HG02938 (cell line): ENCODE measurements at regions not wholly inside any gene's neighbourhood (a gene's known extent, or its start where the extent isn't known, plus 50 kb on each side); places are given as distances from the start of the nearest gene placed in this dataset.

ENCODE experiments used
- ATAC-seq: cut with Tn5 transposase; IDR thresholded peaks from one replicate; pipeline ENCODE4 v1.9.1; 2021; ENCODE audit warnings: mild to moderate bottlenecking, moderate library complexity; ENCODE audit not compliant: unreplicated experiment

DNA sequence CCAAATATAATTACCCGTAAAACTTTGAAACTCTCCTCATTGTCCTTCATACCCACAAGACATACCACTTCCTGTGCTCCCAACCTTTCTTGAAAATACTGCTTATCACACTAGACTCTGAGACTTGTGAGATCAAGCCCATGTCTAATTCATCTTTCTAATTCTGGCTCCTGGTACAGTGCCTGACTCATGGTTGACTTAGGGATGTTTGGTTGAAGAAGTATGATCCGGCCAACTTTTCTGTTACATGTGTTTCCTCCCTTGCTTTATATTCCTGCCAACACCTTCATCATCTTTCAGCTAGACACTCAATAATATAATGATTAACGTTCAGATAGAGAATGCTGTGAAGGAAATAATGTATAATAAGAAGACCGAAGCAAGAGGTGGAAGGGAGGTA is 58.2 kb downstream of the MEX3B start:
- ATAC-seq: no peak

DNA sequence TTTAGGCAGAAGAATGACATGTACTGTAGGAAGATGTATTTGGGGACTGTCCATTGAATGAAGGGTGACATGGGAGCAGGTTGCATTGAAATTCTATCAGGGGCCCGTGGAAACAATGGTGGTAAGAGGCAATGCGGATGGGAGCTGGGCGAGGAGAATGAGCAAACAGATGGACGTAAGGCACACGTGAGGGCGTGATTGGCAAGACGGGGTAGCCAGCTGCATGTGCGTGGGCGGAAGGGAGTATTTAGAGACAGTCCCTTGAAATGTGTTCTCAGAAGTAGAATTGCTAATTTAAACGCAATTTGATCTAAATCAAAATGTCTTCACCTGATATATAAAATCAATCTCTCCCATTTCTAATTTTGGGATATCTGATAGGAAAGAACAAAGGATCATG is 62.3 kb downstream of the MEX3B start:
- ATAC-seq: no peak

DNA sequence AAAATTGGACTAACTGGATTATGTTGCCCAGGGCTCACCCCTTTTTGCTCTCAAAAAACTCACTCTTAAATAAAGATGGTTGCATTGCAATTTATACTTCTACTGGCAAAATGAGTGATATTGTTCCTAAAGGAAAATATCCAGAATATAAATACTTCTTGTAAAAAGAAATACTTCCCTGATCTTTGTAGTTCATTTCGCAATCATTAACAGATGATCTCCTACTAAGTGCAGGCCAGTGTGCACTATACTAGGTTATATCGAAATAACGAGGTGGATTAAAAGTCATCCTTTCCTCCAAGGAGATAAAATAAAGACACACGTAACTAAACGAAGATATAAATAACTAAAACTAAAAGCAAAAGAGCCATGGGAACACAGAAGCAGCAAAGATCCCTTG is 63.0 kb downstream of the MEX3B start:
- ATAC-seq: no peak

DNA sequence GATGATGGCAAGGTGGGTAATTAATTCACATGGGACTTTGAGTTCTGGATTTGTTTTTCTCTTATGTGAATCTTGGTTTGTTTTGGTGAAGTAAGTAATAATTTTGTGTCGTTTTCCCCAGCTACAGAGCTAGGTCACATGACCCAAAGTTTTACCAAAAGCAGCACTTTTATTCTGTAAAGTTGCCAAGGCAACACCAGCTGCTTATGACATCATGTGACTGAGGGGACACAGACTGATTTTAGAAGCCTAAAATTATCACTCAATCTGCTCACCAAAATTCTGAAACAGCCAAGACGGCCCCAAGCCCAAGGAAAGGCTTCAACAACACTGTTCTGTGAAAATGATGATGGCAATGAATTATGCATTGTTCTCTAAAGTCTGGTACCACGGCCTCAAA is 63.9 kb downstream of the MEX3B start:
- no peak for ATAC-seq

DNA sequence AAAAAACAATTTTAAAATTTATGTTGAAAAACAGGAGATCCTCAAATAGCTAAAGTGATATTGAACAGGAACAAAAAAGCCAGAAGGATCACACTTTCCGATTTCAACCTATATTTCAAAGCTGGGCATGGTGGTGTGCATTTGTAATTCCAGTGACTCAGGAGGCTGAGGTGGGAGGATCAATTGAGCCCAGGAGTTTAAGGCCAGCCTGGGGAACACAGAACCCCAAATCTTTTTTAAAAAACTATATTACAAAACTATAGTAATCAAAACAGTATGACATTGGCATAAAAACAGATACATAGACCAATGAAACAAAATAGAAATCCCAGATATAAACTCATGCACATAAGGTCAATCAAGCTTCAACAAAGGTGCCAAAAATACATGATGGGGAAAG is 68.4 kb downstream of the MEX3B start:
- ATAC-seq: no peak

DNA sequence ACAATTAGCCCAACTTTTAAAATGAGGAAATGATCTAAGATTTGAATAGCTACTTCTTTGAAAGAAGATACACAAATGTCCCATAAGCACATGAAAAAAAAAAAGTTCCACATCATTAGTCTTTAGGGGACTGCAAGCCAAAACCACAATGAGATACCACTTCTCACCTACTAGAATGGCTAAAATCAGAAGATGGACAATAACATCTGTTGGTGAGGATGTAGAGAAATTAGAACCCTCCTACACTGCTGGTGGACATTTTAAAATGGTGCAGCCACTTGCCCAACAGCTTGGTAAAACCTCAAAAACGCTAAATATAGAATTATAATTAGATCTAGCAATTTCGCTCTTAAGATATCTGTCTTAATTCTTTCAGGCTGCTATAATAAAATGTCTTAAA is 77.1 kb downstream of the MEX3B start:
- ATAC-seq: no peak

DNA sequence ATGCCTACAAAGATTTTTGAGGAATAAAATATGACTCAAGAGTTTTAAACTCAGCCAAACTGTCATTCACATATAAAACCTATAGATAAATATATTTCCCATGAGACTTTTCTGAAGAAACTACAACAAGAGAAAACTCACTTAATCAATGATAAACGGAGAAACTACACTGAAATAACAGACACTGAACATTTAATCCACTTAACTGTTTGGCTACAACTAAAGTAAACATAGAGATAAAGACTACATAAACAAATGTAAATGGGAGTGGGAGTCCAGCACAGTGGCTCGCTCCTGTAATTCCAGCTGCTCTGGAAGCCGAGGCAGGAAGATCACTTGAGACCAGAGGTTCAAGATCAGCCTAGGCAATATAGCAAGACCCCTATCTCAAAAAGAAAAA is 79.2 kb downstream of the MEX3B start:
- ATAC-seq: no peak

DNA sequence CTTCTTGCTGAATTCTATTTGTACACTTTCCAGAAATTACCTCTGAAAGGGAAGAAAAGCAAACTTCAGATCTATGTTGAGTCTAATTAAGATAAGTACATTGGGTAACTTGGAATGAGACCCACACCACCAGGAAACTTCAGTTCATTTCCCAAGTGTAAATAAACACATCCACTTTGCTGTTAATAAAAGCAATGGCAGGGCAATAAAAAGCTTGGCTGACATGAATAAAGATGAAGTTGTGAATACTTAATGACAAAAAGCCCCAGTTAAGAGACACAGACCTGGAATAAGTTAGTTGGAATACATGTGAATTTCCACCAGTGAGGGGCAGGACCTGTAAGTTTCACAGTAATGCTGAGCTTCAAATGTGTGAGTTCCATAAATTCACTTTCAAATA is 83.3 kb downstream of the MEX3B start:
- no peak for ATAC-seq

DNA sequence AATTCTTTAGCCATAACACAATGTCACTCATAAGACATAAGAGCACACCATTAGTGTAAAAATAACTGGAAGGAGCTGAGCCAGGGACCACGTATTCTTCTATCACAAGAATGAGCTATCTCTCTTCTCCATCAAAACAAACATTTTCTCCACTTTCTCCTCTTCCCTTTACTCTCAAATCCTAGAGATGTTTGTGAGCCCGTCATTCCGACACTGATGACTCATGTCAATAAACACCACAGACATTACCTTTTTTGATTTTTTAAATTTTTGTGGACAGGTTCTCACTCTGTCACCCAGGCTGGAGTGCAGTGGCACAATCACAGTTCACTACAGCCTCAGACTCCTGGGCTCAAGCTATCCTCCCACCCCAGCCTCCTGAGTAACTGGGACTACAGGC is 86.6 kb downstream of the MEX3B start:
- no peak for ATAC-seq

DNA sequence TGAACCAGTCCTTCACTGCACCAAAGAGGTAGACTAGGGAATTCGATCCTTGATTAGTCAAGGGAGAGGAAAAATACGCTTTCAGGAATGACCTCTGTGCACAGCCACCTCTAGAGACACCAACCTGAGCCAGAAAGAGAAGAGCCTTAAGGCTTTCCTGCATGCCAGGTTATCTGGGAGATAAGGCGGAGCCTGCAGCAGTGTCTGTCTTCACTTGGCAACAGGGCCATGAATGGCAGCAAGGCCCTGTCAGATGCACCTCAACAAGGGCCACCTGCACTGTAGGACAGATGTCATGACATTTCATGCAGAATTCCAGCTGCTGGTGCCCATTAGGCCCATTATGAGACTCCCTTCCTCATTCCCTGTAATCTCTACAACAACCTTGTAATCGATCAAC is 88.1 kb downstream of the MEX3B start:
- ATAC-seq: no peak

DNA sequence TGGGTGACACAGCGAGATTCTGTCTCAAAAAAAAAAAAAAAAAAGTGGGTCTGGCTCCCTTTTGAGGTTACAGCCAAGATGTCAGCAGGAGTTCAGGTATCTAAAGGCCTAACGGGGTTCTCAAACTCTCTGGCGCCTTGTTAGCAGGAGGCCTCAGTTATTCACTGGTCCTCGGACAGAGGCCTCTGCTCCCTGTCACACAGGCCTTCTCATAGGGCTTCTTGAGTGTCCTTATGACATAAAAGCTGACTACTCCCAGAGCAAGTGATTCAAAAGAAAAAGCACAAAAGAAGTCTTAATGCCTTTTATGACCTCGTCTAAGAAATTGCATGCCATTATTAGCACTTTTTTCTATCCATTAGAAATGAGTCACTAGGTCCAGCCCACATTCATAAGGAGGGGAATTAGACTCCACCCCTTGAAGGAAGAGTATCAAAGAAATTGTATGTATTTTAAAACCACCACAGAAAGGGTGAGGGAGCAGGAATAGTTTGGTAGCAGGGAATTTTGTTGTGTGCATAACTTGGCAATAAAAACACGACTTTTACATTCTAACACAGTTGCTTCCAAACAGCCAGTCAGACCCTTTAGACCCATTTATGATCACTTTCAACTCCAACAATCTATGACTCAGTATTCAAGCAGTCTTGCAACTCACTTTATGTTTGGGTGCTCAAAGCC is 90.3 kb downstream of the MEX3B start:
- no peak for ATAC-seq

DNA sequence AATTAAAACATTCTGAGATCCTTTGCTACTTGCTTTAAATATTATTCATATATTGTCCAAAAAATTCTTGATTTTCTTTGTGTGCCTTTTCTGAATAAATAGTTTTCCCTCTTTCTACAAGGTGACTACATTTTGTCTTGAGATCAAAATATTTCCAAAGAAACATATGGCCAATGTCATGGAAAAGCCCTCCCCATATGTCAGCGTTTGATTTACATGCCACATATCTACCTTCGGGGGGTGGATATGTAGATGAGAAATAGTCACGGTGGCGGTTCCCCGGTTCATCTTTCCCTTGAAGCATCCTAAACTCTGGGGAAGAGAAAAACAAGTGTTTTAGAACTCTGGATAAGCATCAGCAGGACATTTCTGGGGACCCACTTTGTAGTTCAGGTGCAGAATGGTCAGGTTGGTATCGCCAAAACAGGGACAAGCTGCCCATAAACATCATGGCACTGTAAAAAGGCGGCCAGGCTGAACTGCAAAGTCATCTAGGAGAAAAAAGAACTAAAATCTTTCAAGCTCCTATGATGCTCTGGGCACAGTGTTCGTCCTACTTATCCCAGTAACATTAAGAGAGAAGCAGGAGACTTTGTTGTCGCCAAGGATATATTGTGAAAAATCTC is 91.5 kb downstream of the MEX3B start:
- ATAC-seq: no peak

DNA sequence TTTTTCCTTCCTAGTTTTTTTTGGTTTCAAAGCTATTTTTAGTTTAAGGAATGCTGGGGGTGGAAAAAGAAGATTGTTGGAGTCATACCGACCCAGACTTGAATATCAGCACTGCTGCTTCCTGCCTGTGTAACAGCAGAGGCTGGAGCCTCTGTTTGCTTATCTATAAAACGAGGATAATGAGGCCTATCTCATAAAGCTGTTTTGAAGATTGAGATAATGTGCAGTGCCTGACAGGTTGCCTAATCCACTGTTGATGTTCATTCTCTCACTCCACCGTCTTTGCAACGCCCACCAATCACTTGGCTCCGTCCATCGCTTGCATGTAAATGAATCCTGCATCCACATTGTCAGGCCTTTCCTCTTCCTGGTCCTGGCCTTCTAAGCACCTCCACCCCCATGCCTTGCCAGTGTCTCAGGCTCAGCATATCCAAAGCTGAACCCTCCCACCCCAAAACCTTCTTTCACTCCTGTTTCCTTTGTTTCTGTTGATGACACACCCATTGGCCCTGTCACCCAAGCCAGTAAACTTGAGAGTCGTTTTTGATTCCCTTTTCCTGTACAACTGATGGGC is 94.9 kb downstream of the MEX3B start:
- no peak for ATAC-seq

DNA sequence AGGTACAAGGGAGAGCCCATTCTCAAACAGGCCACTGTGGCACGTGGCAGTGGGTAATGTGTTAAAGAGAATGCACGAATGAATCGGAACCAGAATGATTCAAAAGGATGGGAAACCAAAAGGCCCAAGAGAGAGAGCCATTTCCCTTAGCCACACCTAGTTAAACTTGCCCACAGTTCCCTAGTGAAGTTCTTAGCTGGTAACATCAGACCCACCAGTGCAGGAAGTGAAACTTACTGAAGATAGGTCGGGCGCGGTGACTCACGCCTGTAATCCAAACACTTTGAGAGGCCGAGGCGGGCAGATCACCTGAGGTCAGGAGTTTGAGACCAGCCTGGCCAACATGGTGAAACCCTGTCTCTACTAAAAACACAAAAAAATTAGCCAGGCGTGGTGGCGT is 97.1 kb downstream of the MEX3B start:
- ATAC-seq: no peak

DNA sequence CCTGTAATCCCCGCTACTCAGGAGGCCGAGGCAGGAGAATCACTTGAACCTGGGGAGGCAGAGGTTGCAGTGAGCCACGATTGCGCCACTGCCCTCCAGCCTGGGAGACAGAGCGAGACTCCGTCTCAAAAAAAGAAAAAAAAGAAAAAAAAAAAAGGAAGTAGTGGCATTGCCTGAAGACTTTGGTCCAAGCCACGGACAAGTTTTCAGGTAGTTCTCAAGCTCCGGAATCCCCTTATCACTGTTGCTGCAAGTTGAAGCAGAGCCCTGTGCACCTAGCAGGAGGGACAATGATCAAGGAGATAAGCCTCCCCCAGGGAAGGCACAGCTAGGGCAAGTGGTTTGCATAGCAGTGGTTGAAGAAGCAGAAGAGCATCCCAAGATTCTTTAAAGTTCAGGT is 97.6 kb downstream of the MEX3B start:
- ATAC-seq: no peak

DNA sequence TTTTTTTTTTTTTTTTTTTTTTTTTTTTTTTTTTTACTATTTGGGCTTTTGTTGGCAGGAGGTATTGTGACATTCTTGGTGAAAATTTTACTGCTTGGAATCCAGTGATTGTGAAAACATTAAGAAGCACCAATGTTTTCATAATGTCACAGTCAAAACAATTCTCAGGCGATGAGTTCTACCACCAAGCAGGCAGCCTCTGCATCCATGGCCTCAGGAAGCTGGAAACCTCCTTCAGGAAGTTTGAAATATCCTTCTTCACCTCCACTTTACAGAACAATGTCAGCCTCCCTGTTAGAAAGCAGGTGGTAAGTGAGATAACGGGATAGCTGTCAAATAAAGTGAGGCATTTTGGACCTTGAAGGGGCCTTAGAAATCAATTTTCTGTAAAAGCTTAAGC is 98.3 kb downstream of the MEX3B start:
- ATAC-seq: no peak

DNA sequence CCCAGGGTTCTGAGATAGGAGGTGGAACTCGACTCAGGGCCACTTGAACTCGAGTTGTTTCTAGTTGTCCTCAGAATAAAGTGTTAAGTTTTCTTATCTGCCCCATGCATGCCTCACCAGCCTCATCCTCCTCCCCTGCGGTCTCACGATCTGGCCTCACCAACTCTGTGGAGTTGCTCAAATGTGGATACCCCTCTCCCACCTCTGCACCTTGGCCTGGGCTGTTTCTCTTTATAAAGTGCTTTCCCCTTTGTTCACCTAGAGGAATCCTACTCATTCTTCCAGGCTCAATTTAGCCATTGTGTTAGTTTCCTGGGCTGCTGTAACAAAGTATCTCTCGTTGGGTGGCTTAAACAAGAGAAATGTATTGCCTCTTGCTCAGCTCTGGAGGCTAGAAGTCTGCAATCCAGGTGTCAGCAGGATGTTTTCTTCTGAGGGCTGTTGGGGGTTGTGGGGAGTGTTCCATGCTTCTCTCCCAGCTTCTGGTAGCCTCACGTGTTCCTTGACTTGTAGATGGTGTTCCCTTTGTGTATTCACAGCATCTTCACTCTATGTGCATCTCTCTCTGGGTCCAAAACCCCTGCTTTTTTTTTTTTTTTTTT is 100.7 kb downstream of the MEX3B start:
- no peak for ATAC-seq

DNA sequence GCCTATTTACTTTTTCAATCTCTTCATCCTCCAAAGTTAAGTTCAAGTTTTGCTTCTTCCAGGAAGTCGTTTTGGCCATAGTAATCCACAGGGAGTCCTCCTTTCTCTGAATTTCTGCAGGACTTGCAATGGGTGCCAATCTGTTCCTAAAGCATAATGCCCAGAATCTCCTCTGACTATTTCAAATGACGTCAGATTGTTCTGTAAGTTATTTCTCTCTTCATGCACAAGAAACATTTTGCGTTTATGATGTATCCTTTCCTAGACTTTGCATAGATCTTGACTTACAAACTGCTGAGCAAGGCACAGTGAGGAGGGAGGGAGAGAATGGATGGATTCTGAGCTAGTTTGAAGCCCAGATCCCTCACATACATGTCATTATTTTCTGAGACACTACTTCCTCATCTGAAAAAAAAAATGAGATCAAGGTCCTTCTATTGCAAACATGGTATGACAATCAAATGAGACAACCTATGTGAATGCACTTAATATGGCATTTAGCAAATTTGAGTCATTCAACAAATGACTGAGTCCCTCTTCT is 103.1 kb downstream of the MEX3B start:
- no peak for ATAC-seq

DNA sequence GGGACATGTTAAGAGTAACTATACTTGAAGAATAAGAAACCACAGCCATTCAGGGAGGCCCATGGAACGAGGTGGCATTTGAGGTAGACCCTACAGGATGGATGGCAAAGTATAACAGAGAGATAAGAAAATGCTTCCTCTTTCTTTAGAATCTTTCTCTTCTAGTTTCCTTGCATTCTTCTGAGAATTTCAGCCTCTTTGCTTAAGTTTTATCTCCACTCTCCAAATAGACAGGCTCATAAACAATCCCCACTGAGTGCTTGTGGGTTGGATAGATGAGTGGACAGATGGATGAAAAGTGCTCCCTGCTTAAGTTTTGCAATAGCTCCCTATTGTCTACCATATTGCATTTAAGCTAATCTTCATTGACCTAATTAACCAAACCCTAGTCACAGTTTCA is 103.7 kb downstream of the MEX3B start:
- no peak for ATAC-seq

DNA sequence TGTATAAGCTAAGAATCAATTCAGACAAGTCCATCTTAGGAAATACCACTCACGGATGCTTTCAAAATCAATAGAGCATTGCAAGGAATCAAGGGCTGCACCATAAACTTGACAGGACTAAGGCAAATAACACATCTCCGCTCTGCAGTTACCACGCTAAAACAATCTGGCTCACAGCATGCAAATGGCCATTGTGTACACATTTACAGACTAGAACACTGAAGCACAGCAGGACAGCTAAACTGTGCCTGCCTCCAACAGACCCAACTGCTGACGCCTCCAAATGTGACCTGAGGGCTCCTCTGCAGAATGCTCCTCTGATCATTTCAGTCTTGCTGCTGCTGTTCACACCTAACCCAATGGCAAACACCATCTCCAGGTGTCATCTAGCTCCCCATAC is 104.3 kb downstream of the MEX3B start:
- ATAC-seq: no peak

DNA sequence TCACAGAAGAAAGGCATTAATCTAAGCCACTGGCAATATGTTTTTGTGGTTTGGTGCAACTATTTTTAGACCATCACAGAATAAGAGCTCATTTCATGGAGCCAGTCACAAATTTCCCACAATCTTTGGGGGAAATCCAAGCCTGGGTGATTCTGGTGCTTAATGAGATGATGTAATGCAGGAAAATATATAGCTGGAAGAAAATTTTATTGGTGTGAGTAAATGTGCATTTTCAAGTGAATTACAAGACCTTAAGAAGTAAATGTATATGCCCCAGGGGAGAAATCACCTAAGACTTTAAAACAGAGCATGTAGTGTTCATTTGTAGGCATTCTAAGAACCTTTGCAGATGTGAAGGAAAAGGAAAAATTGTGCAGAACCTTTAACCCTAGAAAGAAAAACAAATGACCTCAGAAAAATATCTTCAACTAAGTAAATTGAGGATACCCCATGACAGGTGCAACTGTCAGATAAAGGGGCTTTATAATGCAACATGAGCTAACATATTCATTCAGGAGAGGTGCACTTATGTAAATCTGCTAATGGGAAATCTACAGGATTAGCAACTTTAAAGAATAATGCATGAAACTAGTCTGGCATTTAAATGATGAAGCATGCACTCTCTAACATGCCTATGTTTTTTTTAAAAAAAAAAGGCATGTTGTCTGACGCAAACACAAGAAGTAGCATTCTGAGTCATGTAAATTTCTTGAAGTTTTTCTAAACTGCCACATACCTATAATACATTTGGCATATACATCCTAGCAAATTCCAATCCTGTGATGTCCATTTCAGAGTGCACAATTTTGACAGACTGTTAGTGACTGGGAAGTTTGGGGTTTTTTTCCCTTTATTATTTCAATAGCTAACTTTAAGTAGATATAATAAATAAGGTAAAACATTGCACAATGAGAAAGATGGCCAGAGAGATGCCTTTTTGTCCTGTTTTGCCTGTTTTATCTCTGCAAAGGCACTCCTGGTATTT is 105.1 kb downstream of the MEX3B start:
- ATAC-seq: no peak
